HepG2 (cell line): ENCODE measurements at regions not wholly inside any gene's neighbourhood (a gene's known extent, or its start where the extent isn't known, plus 50 kb on each side); places are given as distances from the start of the nearest gene placed in this dataset.
A peak's percentile ranks its signal among the peaks of the same experiment; 100 is the strongest.

Experiments used
- ATM ChIP-seq: fragments of 450-650 bp; IDR thresholded peaks from 2 replicates; pipeline ENCODE4 v1.7.1; 2017; ENCODE audit warnings: mild to moderate bottlenecking, borderline replicate concordance
- ELF1 ChIP-seq: sonication (generic); formaldehyde crosslinking; IDR thresholded peaks from 2 replicates; pipeline ENCODE4 v1.4.0; 2020; ENCODE audit warnings: missing genetic modification reagents
- ELF4 ChIP-seq: sonication (generic); formaldehyde crosslinking; IDR thresholded peaks from 2 replicates; pipeline ENCODE4 v1.5.0; 2020; ENCODE audit warnings: missing genetic modification reagents, mild to moderate bottlenecking, moderate library complexity, borderline replicate concordance
- HNF4G ChIP-seq, 2 experiments: sonication (generic) in 1 of 2; formaldehyde crosslinking in 1 of 2; IDR thresholded peaks; 2 replicates each; pipeline versions ENCODE4 v1.4.0 to v1.6.1; 2011 to 2020; ENCODE audit warnings: borderline replicate concordance in 2 of 2, low read depth in 2 of 2, mild to moderate bottlenecking in 2 of 2, low read length in 1 of 2, missing genetic modification reagents in 1 of 2, moderate library complexity in 1 of 2
- MEIS1 ChIP-seq: sonication (generic); formaldehyde crosslinking; IDR thresholded peaks from 2 replicates; pipeline ENCODE4 v1.9.0; 2021; ENCODE audit warnings: mild to moderate bottlenecking, missing genetic modification reagents, moderate library complexity, borderline replicate concordance
- RXRB ChIP-seq: IDR thresholded peaks from 2 replicates; pipeline ENCODE4 v1.6.1; 2016; ENCODE audit warnings: borderline replicate concordance, missing genetic modification reagents, missing compliant biosample characterization
- SOX5 ChIP-seq: IDR thresholded peaks from 2 replicates; pipeline ENCODE4 v1.6.1; 2016; ENCODE audit warnings: borderline replicate concordance
- SRSF4 ChIP-seq: fragments of 200-400 bp; formaldehyde crosslinking; IDR thresholded peaks from one replicate; pipeline ENCODE4 v1.6.1; 2018; ENCODE audit warnings: mild to moderate bottlenecking, low read depth, low read length, moderate library complexity; ENCODE audit not compliant: poor library complexity, severe bottlenecking
- STAG1 ChIP-seq: sonication (generic); formaldehyde crosslinking; IDR thresholded peaks from 2 replicates; pipeline ENCODE4 v1.4.0; 2020; ENCODE audit warnings: missing genetic modification reagents
- TCF7 ChIP-seq: sonication (generic); IDR thresholded peaks from 2 replicates; pipeline ENCODE4 v1.6.1; 2016; ENCODE audit warnings: antibody characterized with exemption, low read depth
- ZNF296 ChIP-seq: sonication (generic); formaldehyde crosslinking; conservative IDR thresholded peaks from 2 replicates; pipeline ENCODE4 v1.5.0; 2020; ENCODE audit warnings: mild to moderate bottlenecking, missing genetic modification reagents
- ZNF343 ChIP-seq: sonication (generic); formaldehyde crosslinking; IDR thresholded peaks from 2 replicates; pipeline ENCODE4 v1.4.0; 2020; ENCODE audit warnings: mild to moderate bottlenecking, missing genetic modification reagents
- ZNF367 ChIP-seq: sonication (generic); formaldehyde crosslinking; IDR thresholded peaks from 2 replicates; pipeline ENCODE4 v1.4.0; 2020; ENCODE audit warnings: missing genetic modification reagents, borderline replicate concordance
- ZNF879 ChIP-seq: sonication (generic); formaldehyde crosslinking; IDR thresholded peaks from 2 replicates; pipeline ENCODE4 v1.8.1; 2023; ENCODE audit warnings: missing genetic modification reagents
- TF ChIP-seq, protein P1 (sequence below): sonication (generic); formaldehyde crosslinking; IDR thresholded peaks from 2 replicates; pipeline ENCODE4 v1.8.0; 2022; ENCODE audit warnings: low read depth, missing genetic modification reagents
- TF ChIP-seq, protein P2 (sequence below): sonication (generic); formaldehyde crosslinking; IDR thresholded peaks from 2 replicates; pipeline ENCODE4 v1.5.1; 2020; ENCODE audit warnings: mild to moderate bottlenecking, missing genetic modification reagents, borderline replicate concordance
- TF ChIP-seq, protein P3 (sequence below): sonication (generic); formaldehyde crosslinking; IDR thresholded peaks from 2 replicates; pipeline ENCODE4 v1.8.0; 2023; ENCODE audit warnings: mild to moderate bottlenecking, missing genetic modification reagents
- TF ChIP-seq, protein P4 (sequence below): IDR thresholded peaks from 2 replicates; pipeline ENCODE4 v1.6.1; 2012; ENCODE audit warnings: low read depth, low read length, improper control_type of control experiment

- TF ChIP-seq ZNF343 (0 out of 2 replicates have a peak, but pooled peaks have one; percentile 31), HNF4G (IDR thresholded peaks at IDR 0.05; ENCODE audit: borderline replicate concordance, low read depth, low read length) (no peak), HNF4G (CRISPR knock-in tag; IDR thresholded peaks at IDR 0.05; ENCODE audit: borderline replicate concordance, low read depth) (peak; percentile 52; the same call in 1 of the 2 replicates), ZNF879 (CRISPR knock-in tag) (no peak), TCF7 (peak; percentile 21; the same call in 1 of the 2 replicates), RXRB (CRISPR knock-in tag) (peak; percentile 30; the same call in 1 of the 2 replicates), SRSF4 (no peak), MEIS1 (CRISPR knock-in tag) (0 out of 2 replicates have a peak, but pooled peaks have one; percentile 56), ATM (0 out of 2 replicates have a peak, but pooled peaks have one; percentile 3), STAG1 (CRISPR knock-in tag) (peak; percentile 3; the same call in 1 of the 2 replicates), ZNF367 (CRISPR knock-in tag) (no peak), SOX5 (peak; percentile 45; the same call in 1 of the 2 replicates), ELF1 (no peak), ELF4 (CRISPR knock-in tag) (no peak), ZNF296 (CRISPR knock-in tag) (peak; percentile 80)
- TF ChIP-seq, protein P1, sequence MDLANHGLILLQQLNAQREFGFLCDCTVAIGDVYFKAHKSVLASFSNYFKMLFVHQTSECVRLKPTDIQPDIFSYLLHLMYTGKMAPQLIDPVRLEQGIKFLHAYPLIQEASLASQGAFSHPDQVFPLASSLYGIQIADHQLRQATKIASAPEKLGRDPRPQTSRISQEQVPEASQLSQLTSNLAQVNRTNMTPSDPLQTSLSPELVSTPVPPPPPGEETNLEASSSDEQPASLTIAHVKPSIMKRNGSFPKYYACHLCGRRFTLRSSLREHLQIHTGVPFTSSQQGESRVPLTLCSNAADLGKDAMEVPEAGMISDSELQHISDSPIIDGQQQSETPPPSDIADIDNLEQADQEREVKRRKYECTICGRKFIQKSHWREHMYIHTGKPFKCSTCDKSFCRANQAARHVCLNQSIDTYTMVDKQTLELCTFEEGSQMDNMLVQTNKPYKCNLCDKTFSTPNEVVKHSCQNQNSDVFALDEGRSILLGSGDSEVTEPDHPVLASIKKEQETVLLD (CRISPR knock-in tag), result no peak
- TF ChIP-seq, protein P2, sequence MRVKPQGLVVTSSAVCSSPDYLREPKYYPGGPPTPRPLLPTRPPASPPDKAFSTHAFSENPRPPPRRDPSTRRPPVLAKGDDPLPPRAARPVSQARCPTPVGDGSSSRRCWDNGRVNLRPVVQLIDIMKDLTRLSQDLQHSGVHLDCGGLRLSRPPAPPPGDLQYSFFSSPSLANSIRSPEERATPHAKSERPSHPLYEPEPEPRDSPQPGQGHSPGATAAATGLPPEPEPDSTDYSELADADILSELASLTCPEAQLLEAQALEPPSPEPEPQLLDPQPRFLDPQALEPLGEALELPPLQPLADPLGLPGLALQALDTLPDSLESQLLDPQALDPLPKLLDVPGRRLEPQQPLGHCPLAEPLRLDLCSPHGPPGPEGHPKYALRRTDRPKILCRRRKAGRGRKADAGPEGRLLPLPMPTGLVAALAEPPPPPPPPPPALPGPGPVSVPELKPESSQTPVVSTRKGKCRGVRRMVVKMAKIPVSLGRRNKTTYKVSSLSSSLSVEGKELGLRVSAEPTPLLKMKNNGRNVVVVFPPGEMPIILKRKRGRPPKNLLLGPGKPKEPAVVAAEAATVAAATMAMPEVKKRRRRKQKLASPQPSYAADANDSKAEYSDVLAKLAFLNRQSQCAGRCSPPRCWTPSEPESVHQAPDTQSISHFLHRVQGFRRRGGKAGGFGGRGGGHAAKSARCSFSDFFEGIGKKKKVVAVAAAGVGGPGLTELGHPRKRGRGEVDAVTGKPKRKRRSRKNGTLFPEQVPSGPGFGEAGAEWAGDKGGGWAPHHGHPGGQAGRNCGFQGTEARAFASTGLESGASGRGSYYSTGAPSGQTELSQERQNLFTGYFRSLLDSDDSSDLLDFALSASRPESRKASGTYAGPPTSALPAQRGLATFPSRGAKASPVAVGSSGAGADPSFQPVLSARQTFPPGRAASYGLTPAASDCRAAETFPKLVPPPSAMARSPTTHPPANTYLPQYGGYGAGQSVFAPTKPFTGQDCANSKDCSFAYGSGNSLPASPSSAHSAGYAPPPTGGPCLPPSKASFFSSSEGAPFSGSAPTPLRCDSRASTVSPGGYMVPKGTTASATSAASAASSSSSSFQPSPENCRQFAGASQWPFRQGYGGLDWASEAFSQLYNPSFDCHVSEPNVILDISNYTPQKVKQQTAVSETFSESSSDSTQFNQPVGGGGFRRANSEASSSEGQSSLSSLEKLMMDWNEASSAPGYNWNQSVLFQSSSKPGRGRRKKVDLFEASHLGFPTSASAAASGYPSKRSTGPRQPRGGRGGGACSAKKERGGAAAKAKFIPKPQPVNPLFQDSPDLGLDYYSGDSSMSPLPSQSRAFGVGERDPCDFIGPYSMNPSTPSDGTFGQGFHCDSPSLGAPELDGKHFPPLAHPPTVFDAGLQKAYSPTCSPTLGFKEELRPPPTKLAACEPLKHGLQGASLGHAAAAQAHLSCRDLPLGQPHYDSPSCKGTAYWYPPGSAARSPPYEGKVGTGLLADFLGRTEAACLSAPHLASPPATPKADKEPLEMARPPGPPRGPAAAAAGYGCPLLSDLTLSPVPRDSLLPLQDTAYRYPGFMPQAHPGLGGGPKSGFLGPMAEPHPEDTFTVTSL (CRISPR knock-in tag), result no peak
- TF ChIP-seq, protein P3, sequence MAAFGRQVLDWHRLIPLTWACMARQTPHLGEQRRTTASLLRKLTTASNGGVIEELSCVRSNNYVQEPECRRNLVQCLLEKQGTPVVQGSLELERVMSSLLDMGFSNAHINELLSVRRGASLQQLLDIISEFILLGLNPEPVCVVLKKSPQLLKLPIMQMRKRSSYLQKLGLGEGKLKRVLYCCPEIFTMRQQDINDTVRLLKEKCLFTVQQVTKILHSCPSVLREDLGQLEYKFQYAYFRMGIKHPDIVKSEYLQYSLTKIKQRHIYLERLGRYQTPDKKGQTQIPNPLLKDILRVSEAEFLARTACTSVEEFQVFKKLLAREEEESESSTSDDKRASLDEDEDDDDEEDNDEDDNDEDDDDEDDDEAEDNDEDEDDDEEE (CRISPR knock-in tag), result 0 out of 2 replicates have a peak, but pooled peaks have one; percentile 25
- TF ChIP-seq, protein P4, sequence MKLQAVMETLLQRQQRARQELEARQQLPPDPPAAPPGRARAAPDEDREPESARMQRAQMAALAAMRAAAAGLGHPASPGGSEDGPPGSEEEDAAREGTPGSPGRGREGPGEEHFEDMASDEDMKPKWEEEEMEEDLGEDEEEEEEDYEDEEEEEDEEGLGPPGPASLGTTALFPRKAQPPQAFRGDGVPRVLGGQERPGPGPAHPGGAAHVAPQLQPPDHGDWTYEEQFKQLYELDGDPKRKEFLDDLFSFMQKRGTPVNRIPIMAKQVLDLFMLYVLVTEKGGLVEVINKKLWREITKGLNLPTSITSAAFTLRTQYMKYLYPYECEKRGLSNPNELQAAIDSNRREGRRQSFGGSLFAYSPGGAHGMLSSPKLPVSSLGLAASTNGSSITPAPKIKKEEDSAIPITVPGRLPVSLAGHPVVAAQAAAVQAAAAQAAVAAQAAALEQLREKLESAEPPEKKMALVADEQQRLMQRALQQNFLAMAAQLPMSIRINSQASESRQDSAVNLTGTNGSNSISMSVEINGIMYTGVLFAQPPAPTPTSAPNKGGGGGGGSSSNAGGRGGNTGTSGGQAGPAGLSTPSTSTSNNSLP, result peak; percentile 58; the same call in 1 of the 2 replicates
These were observed 72.2 kb upstream of the METTL9 start (continued) for GRCh38 chr16:21526923-21527807.
